Osteoblast (primary cell): ENCODE measurements at regions not wholly inside any gene's neighbourhood (a gene's known extent, or its start where the extent isn't known, plus 50 kb on each side); places are given as distances from the start of the nearest gene placed in this dataset.
A peak's percentile ranks its signal among the peaks of the same experiment; 100 is the strongest.

ENCODE experiments used
- DNase-seq: peaks from one replicate; pipeline ENCODE4 v3.0.0; 2011; ENCODE audit warnings: low spot score, mixed read lengths; ENCODE audit not compliant: insufficient read length; ENCODE audit errors: missing footprints
- H2AFZ ChIP-seq: 2 replicates; pipeline ENCODE4 v1.6.0; 2011; ENCODE audit warnings: mild to moderate bottlenecking, low read length
- H3K27ac ChIP-seq: 2 replicates; pipeline ENCODE4 v1.5.1; 2011; ENCODE audit warnings: mild to moderate bottlenecking, low read depth, low read length, moderate library complexity
- H3K27me3 ChIP-seq: 2 replicates; pipeline ENCODE4 v1.6.0; 2012; ENCODE audit warnings: mild to moderate bottlenecking, control low read depth, inconsistent platforms, low read length, moderate library complexity; ENCODE audit not compliant: insufficient read depth
- H3K36me3 ChIP-seq: 2 replicates; pipeline ENCODE4 v1.5.1; 2011; ENCODE audit warnings: mild to moderate bottlenecking, low read length, control low read depth, moderate library complexity; ENCODE audit not compliant: insufficient read depth
- H3K4me1 ChIP-seq: 2 replicates; pipeline ENCODE4 v1.5.1; 2011; ENCODE audit warnings: mild to moderate bottlenecking, low read length, control low read depth, moderate library complexity; ENCODE audit not compliant: insufficient read depth
- H3K4me2 ChIP-seq: 2 replicates; pipeline ENCODE4 v1.6.0; 2011; ENCODE audit warnings: mild to moderate bottlenecking, low read length; ENCODE audit not compliant: insufficient read depth
- H3K4me3 ChIP-seq: fragments of 200-600 bp; sonication (generic); 3 replicates; pipeline ENCODE4 v1.5.1; 2012; ENCODE audit warnings: mild to moderate bottlenecking, low read length, inconsistent platforms; ENCODE audit not compliant: insufficient read depth
- H3K79me2 ChIP-seq: 2 replicates; pipeline ENCODE4 v1.6.0; 2012; ENCODE audit warnings: mild to moderate bottlenecking, low read length, control low read depth, inconsistent platforms; ENCODE audit not compliant: insufficient read depth
- H3K9me3 ChIP-seq: 2 replicates; pipeline ENCODE4 v1.5.1; 2011; ENCODE audit warnings: low read depth, low read length, control low read depth
- H4K20me1 ChIP-seq: 2 replicates; pipeline ENCODE4 v1.6.0; 2012; ENCODE audit warnings: mild to moderate bottlenecking, low read length, control low read depth; ENCODE audit not compliant: insufficient read depth
- CTCF ChIP-seq: IDR thresholded peaks from 2 replicates; pipeline ENCODE4 v1.5.1; 2011; ENCODE audit warnings: mild to moderate bottlenecking, low read depth, low read length, moderate library complexity; ENCODE audit errors: extremely low read depth

GRCh38 chr15:29369261-29369660, 99.6 kb upstream of the NSMCE3 start:
- H3K4me2 ChIP-seq = no peak overlapping the region
- H3K79me2 ChIP-seq = no peaks in the 10 kb centered on the region
- no peaks in the 10 kb centered on the region for H3K27me3 ChIP-seq
- H4K20me1 ChIP-seq = no peaks in the 10 kb centered on the region
- no peaks in the 10 kb centered on the region for H3K36me3 ChIP-seq
- H3K4me1 ChIP-seq = peaks cover 1% of the 10 kb centered on the region
- H2AFZ ChIP-seq = no peak overlapping the region
- TF ChIP-seq CTCF = no peak
- no peak for DNase-seq
- H3K4me3 ChIP-seq = no peak overlapping the region
- no peak overlapping the region for H3K27ac ChIP-seq
- peaks cover 4% of the 10 kb centered on the region for H3K9me3 ChIP-seq

GRCh38 chr15:29364426-29365078, 94.9 kb upstream of the NSMCE3 start:
- peak overlapping the region; percentile 34 for H3K4me2 ChIP-seq
- peak; percentile 22 for TF ChIP-seq CTCF
- H3K4me3 ChIP-seq = no peak overlapping the region
- peaks cover 4% of the 10 kb centered on the region for H3K4me1 ChIP-seq
- no peaks in the 10 kb centered on the region for H4K20me1 ChIP-seq
- no peaks in the 10 kb centered on the region for H3K79me2 ChIP-seq
- peak; percentile 90 for DNase-seq
- H3K27me3 ChIP-seq = no peaks in the 10 kb centered on the region
- H2AFZ ChIP-seq = no peak overlapping the region
- peaks cover 3% of the 10 kb centered on the region for H3K9me3 ChIP-seq
- H3K36me3 ChIP-seq = no peaks in the 10 kb centered on the region
- no peak overlapping the region for H3K27ac ChIP-seq

- Histone ChIP-seq H3K79me2 (no peaks in the 10 kb centered on the region), H3K4me3 (no peak overlapping the region), H3K27me3 (no peaks in the 10 kb centered on the region), H4K20me1 (no peaks in the 10 kb centered on the region), H3K36me3 (no peaks in the 10 kb centered on the region), H2AFZ (no peak overlapping the region), H3K9me3 (no peaks in the 10 kb centered on the region), H3K27ac (no peak overlapping the region), H3K4me1 (peaks cover 4% of the 10 kb centered on the region), H3K4me2 (no peak overlapping the region)
- DNase-seq = no peak
- no peak for TF ChIP-seq CTCF
Measured at GRCh38 chr15:29361560-29361959, 91.9 kb upstream of the NSMCE3 start.

GRCh38 chr15:29360152-29360551, 90.5 kb upstream of the NSMCE3 start:
- Histone ChIP-seq H3K4me1 (peaks cover 4% of the 10 kb centered on the region), H3K36me3 (no peaks in the 10 kb centered on the region), H4K20me1 (no peaks in the 10 kb centered on the region), H3K79me2 (no peaks in the 10 kb centered on the region), H3K4me3 (no peak overlapping the region), H3K4me2 (no peak overlapping the region), H3K27ac (no peak overlapping the region), H3K9me3 (no peaks in the 10 kb centered on the region), H3K27me3 (no peaks in the 10 kb centered on the region), H2AFZ (no peak overlapping the region)
- no peak for TF ChIP-seq CTCF
- DNase-seq = no peak
